Rectal smooth muscle tissue (tissue), 1 donor: ENCODE measurements at regions not wholly inside any gene's neighbourhood (a gene's known extent, or its start where the extent isn't known, plus 50 kb on each side); places are given as distances from the start of the nearest gene placed in this dataset.

Source experiments
- H3K27ac ChIP-seq: one replicate; pipeline ENCODE4 v1.7.0; 2013; ENCODE audit warnings: low read depth, low read length, inconsistent platforms
- H3K27me3 ChIP-seq: one replicate; pipeline ENCODE4 v1.7.0; 2013; ENCODE audit warnings: low read length; ENCODE audit not compliant: control insufficient read depth, insufficient read depth
- H3K36me3 ChIP-seq: one replicate; pipeline ENCODE4 v1.7.0; 2013; ENCODE audit warnings: low read length; ENCODE audit not compliant: control insufficient read depth, insufficient read depth
- H3K4me1 ChIP-seq: one replicate; pipeline ENCODE4 v1.7.0; 2013; ENCODE audit warnings: low read length; ENCODE audit not compliant: control insufficient read depth, insufficient read depth
- H3K4me3 ChIP-seq: one replicate; pipeline ENCODE4 v1.7.0; 2013; ENCODE audit warnings: low read length
- H3K9ac ChIP-seq: one replicate; pipeline ENCODE4 v1.7.0; 2013; ENCODE audit warnings: low read length

GRCh38 chr18:22836932-22837331 lies 96.2 kb upstream of the RBBP8 start:
- Histone ChIP-seq H3K36me3 (no peaks in the 10 kb centered on the region), H3K4me3 (no peak overlapping the region), H3K27ac (no peak overlapping the region), H3K27me3 (no peaks in the 10 kb centered on the region), H3K4me1 (no peaks in the 10 kb centered on the region), H3K9ac (no peak overlapping the region)

GRCh38 chr18:22838221-22838620 lies 94.9 kb upstream of the RBBP8 start:
- Histone ChIP-seq H3K9ac (no peak overlapping the region), H3K27me3 (no peaks in the 10 kb centered on the region), H3K4me3 (no peak overlapping the region), H3K27ac (no peak overlapping the region), H3K4me1 (no peaks in the 10 kb centered on the region), H3K36me3 (no peaks in the 10 kb centered on the region)

DNA sequence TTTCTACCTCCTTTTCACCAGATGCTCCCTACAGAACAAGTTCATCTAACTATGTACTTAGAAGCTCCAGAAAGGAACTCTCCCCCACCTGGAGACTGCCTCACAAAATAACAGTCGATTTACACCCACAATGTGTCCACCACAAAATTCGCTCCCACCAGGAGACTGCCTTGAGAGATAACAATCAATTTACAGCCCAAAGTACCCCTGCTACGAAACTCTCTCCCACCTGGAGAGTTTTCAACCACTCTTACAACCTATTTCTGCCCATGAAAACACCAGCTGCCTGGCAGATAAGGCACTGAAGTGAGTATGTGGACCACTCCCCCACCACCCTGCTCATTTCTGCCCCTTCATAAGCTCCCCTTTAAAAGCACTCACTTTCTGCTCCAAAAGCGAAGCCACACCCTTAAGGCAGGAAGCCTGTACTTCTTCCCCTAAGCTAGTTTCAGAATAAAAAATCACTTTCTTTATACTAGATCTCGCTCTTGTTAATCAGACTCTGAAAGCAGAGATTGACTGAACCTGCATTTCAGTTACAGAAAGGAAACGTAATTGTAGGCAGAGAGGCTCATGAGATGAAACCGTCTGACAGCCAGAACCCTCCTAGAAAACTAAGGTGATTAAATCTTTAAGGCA lies 94.4 kb upstream of the RBBP8 start:
- no peaks in the 10 kb centered on the region for H3K27me3 ChIP-seq
- no peak overlapping the region for H3K9ac ChIP-seq
- H3K27ac ChIP-seq = no peak overlapping the region
- H3K36me3 ChIP-seq = no peaks in the 10 kb centered on the region
- no peaks in the 10 kb centered on the region for H3K4me1 ChIP-seq
- no peak overlapping the region for H3K4me3 ChIP-seq

DNA sequence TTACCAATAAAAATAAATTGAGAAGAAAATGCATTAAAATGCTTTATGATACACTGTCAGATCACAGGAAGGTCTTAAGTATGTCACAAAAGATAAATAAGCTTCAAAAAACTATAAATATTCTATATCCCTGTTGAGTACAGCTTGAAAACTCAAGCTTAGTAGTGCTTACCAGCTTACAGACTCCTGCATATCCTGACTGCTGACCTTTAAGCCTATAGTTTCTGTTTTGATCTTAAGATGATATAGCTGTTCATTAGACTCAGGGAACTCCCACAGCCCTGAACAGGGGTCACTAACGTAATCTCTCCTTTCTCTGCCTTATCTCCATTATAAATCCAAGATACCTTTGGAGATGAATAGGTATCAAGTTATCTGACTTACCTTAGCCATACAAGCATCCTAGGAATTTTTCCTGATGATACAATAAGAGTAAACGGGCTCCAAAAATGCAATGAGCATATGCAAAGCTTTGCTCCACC lies 93.7 kb upstream of the RBBP8 start:
- Histone ChIP-seq H3K27ac (no peak overlapping the region), H3K4me1 (no peaks in the 10 kb centered on the region), H3K4me3 (no peak overlapping the region), H3K27me3 (no peaks in the 10 kb centered on the region), H3K9ac (no peak overlapping the region), H3K36me3 (no peaks in the 10 kb centered on the region)

- no peaks in the 10 kb centered on the region for H3K27me3 ChIP-seq
- no peak overlapping the region for H3K4me3 ChIP-seq
- no peaks in the 10 kb centered on the region for H3K4me1 ChIP-seq
- no peak overlapping the region for H3K27ac ChIP-seq
- no peaks in the 10 kb centered on the region for H3K36me3 ChIP-seq
- H3K9ac ChIP-seq = no peak overlapping the region
Observed at GRCh38 chr18:22840606-22841144, 92.5 kb upstream of the RBBP8 start.

- no peak overlapping the region for H3K27ac ChIP-seq
- no peak overlapping the region for H3K4me3 ChIP-seq
- no peak overlapping the region for H3K9ac ChIP-seq
- H3K36me3 ChIP-seq = no peaks in the 10 kb centered on the region
- H3K27me3 ChIP-seq = no peaks in the 10 kb centered on the region
- no peaks in the 10 kb centered on the region for H3K4me1 ChIP-seq
Observed at GRCh38 chr18:22841840-22842239, 91.3 kb upstream of the RBBP8 start.

GRCh38 chr18:22844190-22844589 lies 88.9 kb upstream of the RBBP8 start:
- Histone ChIP-seq H3K27ac (no peak overlapping the region), H3K4me3 (no peak overlapping the region), H3K4me1 (no peaks in the 10 kb centered on the region), H3K36me3 (no peaks in the 10 kb centered on the region), H3K27me3 (no peaks in the 10 kb centered on the region), H3K9ac (no peak overlapping the region)

GRCh38 chr18:22844628-22845027 lies 88.5 kb upstream of the RBBP8 start:
- Histone ChIP-seq H3K27ac (no peak overlapping the region), H3K9ac (no peak overlapping the region), H3K27me3 (no peaks in the 10 kb centered on the region), H3K4me1 (no peaks in the 10 kb centered on the region), H3K36me3 (no peaks in the 10 kb centered on the region), H3K4me3 (no peak overlapping the region)

- no peak overlapping the region for H3K4me3 ChIP-seq
- no peaks in the 10 kb centered on the region for H3K36me3 ChIP-seq
- H3K9ac ChIP-seq = no peak overlapping the region
- no peaks in the 10 kb centered on the region for H3K27me3 ChIP-seq
- no peaks in the 10 kb centered on the region for H3K4me1 ChIP-seq
- no peak overlapping the region for H3K27ac ChIP-seq
Observed at GRCh38 chr18:22846088-22846683, 86.9 kb upstream of the RBBP8 start.

DNA sequence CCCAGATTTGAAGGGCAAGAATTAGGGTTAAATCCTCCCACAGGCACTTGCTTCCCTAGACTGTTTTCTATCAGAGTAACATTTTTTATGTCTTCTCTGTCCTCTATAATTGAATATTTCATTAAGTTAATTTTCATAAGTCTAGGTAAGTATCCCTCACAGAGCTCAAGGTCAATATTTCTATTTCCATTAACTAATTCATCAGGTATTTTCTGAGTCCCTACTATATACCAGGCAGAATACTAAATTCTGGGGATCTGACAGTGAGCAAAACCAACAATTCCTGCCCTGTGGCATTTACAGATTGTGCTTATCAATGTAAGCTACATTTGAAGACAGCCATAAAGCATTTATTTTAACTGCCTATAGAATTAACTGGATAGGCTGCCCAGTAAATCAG lies 86.4 kb upstream of the RBBP8 start:
- H3K36me3 ChIP-seq = no peaks in the 10 kb centered on the region
- no peak overlapping the region for H3K27ac ChIP-seq
- H3K9ac ChIP-seq = no peak overlapping the region
- H3K4me1 ChIP-seq = no peaks in the 10 kb centered on the region
- H3K27me3 ChIP-seq = no peaks in the 10 kb centered on the region
- H3K4me3 ChIP-seq = no peak overlapping the region

GRCh38 chr18:22847392-22847791 lies 85.7 kb upstream of the RBBP8 start:
- H3K36me3 ChIP-seq = no peaks in the 10 kb centered on the region
- H3K4me1 ChIP-seq = no peaks in the 10 kb centered on the region
- H3K4me3 ChIP-seq = no peak overlapping the region
- no peak overlapping the region for H3K9ac ChIP-seq
- no peak overlapping the region for H3K27ac ChIP-seq
- no peaks in the 10 kb centered on the region for H3K27me3 ChIP-seq

GRCh38 chr18:22847867-22848451 lies 85.2 kb upstream of the RBBP8 start:
- H3K36me3 ChIP-seq = no peaks in the 10 kb centered on the region
- H3K9ac ChIP-seq = no peak overlapping the region
- H3K27ac ChIP-seq = no peak overlapping the region
- H3K4me1 ChIP-seq = no peaks in the 10 kb centered on the region
- H3K27me3 ChIP-seq = no peaks in the 10 kb centered on the region
- H3K4me3 ChIP-seq = no peak overlapping the region

GRCh38 chr18:22848615-22849014 lies 84.5 kb upstream of the RBBP8 start:
- Histone ChIP-seq H3K9ac (no peak overlapping the region), H3K36me3 (no peaks in the 10 kb centered on the region), H3K27me3 (no peaks in the 10 kb centered on the region), H3K27ac (no peak overlapping the region), H3K4me1 (no peaks in the 10 kb centered on the region), H3K4me3 (no peak overlapping the region)
